Activated CD8-positive, alpha-beta memory T cell treated with anti-CD3 and anti-CD28 coated beads for 36 hours (primary cell): ENCODE measurements at regions not wholly inside any gene's neighbourhood (a gene's known extent, or its start where the extent isn't known, plus 50 kb on each side); places are given as distances from the start of the nearest gene placed in this dataset.

Experiments used
- CTCF ChIA-PET: fragments of 350-600 bp; sonication (Branson Sonifier 250); formaldehyde crosslinking; loops from one replicate; lab custom pipeline; 2021; ENCODE audit warnings: antibody characterized with exemption; lab: Charles Lee
- POLR2A ChIA-PET: fragments of 350-600 bp; sonication (Branson Sonifier 250); formaldehyde crosslinking; loops from one replicate; lab custom pipeline; 2021; ENCODE audit warnings: antibody characterized with exemption; lab: Charles Lee

GRCh38 chr2:30362468-30363081 is 84.5 kb upstream of the LCLAT1 start:
- POLR2A ChIA-PET: no interaction called here
- CTCF ChIA-PET: interaction anchor here (1.2 kb wide), 1 partner anchor 116 kb away, joined by 3 read pairs; no protein-coding TSS in a partner anchor

GRCh38 chr2:30363406-30363805 is 83.6 kb upstream of the LCLAT1 start:
- CTCF ChIA-PET: no interaction called here
- POLR2A ChIA-PET: no interaction called here

GRCh38 chr2:30365201-30365600 is 81.8 kb upstream of the LCLAT1 start:
- POLR2A ChIA-PET: no interaction called here
- CTCF ChIA-PET: interaction anchor here (0.6 kb wide), 1 partner anchor 349 kb away, joined by 5 read pairs; no protein-coding TSS in a partner anchor

GRCh38 chr2:30366199-30366691 is 80.8 kb upstream of the LCLAT1 start:
- POLR2A ChIA-PET: interaction anchor here (0.6 kb wide), 1 partner anchor 1248 kb away, joined by 4 read pairs; no protein-coding TSS in a partner anchor
- CTCF ChIA-PET: interaction anchor here (0.9 kb wide), 1 partner anchor 134 kb away, joined by 3 read pairs; no protein-coding TSS in a partner anchor

GRCh38 chr2:30367232-30368070 is 79.6 kb upstream of the LCLAT1 start:
- ChIA-PET CTCF (no interaction called here), POLR2A (no interaction called here)

GRCh38 chr2:30368258-30368657 is 78.8 kb upstream of the LCLAT1 start:
- CTCF ChIA-PET: no interaction called here
- POLR2A ChIA-PET: no interaction called here

- POLR2A ChIA-PET: interaction anchor here (0.9 kb wide), 1 partner anchor 144 kb away, joined by 5 read pairs; no protein-coding TSS in a partner anchor
Measured at GRCh38 chr2:30371028-30371689, 75.9 kb upstream of the LCLAT1 start.

GRCh38 chr2:30371772-30372373 is 75.2 kb upstream of the LCLAT1 start:
- ChIA-PET CTCF (no interaction called here), POLR2A (interaction anchor here (0.9 kb wide), 1 partner anchor 145 kb away, joined by 5 read pairs; no protein-coding TSS in a partner anchor)

More at GRCh38 chr2:30371028-30371689, 75.9 kb upstream of the LCLAT1 start:
- CTCF ChIA-PET: no interaction called here

GRCh38 chr2:30372826-30373225 is 74.2 kb upstream of the LCLAT1 start:
- CTCF ChIA-PET: interaction anchor here (0.7 kb wide), 2 partner anchors 104 to 697 kb away, joined by 3 read pairs; no protein-coding TSS in a partner anchor
- POLR2A ChIA-PET: no interaction called here

- CTCF ChIA-PET: interaction anchor here (0.6 kb wide), 1 partner anchor 82 kb away, joined by 5 read pairs; no protein-coding TSS in a partner anchor
- POLR2A ChIA-PET: no interaction called here
Measured at GRCh38 chr2:30373881-30374302, 73.2 kb upstream of the LCLAT1 start.

- ChIA-PET CTCF (no interaction called here), POLR2A (no interaction called here)
Measured at GRCh38 chr2:30374380-30374779, 72.7 kb upstream of the LCLAT1 start.

GRCh38 chr2:30375915-30376314 is 71.1 kb upstream of the LCLAT1 start:
- POLR2A ChIA-PET: no interaction called here
- CTCF ChIA-PET: no interaction called here

GRCh38 chr2:30379481-30379880 is 67.6 kb upstream of the LCLAT1 start:
- POLR2A ChIA-PET: no interaction called here
- CTCF ChIA-PET: no interaction called here

- POLR2A ChIA-PET: no interaction called here
- CTCF ChIA-PET: interaction anchor here (0.6 kb wide), 1 partner anchor 173 kb away, joined by 4 read pairs; no protein-coding TSS in a partner anchor
Measured at GRCh38 chr2:30380824-30381223, 66.2 kb upstream of the LCLAT1 start.

GRCh38 chr2:30382162-30382783 is 64.8 kb upstream of the LCLAT1 start:
- CTCF ChIA-PET: interaction anchor here (0.6 kb wide), 1 partner anchor 87 kb away, joined by 3 read pairs; no protein-coding TSS in a partner anchor
- POLR2A ChIA-PET: no interaction called here

- POLR2A ChIA-PET: no interaction called here
- CTCF ChIA-PET: no interaction called here
Measured at GRCh38 chr2:30382995-30383394, 64.1 kb upstream of the LCLAT1 start.

GRCh38 chr2:30385327-30385726 is 61.7 kb upstream of the LCLAT1 start:
- ChIA-PET POLR2A (no interaction called here), CTCF (no interaction called here)

- POLR2A ChIA-PET: no interaction called here
- CTCF ChIA-PET: no interaction called here
Measured at GRCh38 chr2:30392097-30392496, 54.9 kb upstream of the LCLAT1 start.

GRCh38 chr2:30393510-30393909 is 53.5 kb upstream of the LCLAT1 start:
- CTCF ChIA-PET: no interaction called here
- POLR2A ChIA-PET: no interaction called here
